PC-9 (cell line): ENCODE measurements at regions not wholly inside any gene's neighbourhood (a gene's known extent, or its start where the extent isn't known, plus 50 kb on each side); places are given as distances from the start of the nearest gene placed in this dataset.

ENCODE experiments used
- BruUV-seq: library from RNA; stranded (reverse); fragments of 400-500 nt; replicated peaks from 2 replicates; lab custom pipeline; 2021; lab: Mats Ljungman, UMichigan
- CTCF ChIA-PET: fragments of 300-600 bp; sonication (Branson Sonifier 250); formaldehyde crosslinking; loops from one replicate; lab custom pipeline; 2022; ENCODE audit warnings: antibody characterized with exemption; lab: Charles Lee
- POLR2A ChIA-PET: fragments of 300-600 bp; sonication (Branson Sonifier 250); formaldehyde crosslinking; loops from one replicate; lab custom pipeline; 2022; ENCODE audit warnings: antibody characterized with exemption; ENCODE audit not compliant: unreplicated experiment; lab: Charles Lee
- DNase-seq, 2 experiments: peaks; one replicate each; pipeline versions ENCODE4 v3.0.0 to v3.0.0-alpha.2; 2015 to 2022; ENCODE audit warnings: mixed read lengths in 1 of 2
- H2AFZ ChIP-seq: fragments of 200-600 bp; sonication (generic); 2 replicates; pipeline ENCODE4 v1.8.1; 2017; ENCODE audit warnings: antibody characterized with exemption
- H3F3A ChIP-seq: fragments of 200-600 bp; sonication (generic); 2 replicates; pipeline ENCODE4 v1.8.1; 2017; ENCODE audit warnings: antibody characterized with exemption, mild to moderate bottlenecking, low read depth; ENCODE audit not compliant: insufficient read depth
- H3K27ac ChIP-seq: fragments of 200-600 bp; sonication (generic); 2 replicates; pipeline ENCODE4 v1.6.1; 2016; ENCODE audit warnings: mixed run types
- H3K27me3 ChIP-seq: fragments of 200-600 bp; sonication (generic); 2 replicates; pipeline ENCODE4 v1.6.1; 2016; ENCODE audit warnings: low read depth, mixed run types; ENCODE audit not compliant: insufficient read depth
- H3K36me3 ChIP-seq: fragments of 200-600 bp; sonication (generic); 2 replicates; pipeline ENCODE4 v1.6.1; 2016; ENCODE audit warnings: low read depth, mixed run types
- H3K4me1 ChIP-seq: fragments of 200-600 bp; sonication (generic); replicated peaks from 2 replicates; pipeline ENCODE4 v1.6.1; 2016; ENCODE audit warnings: mixed run types; ENCODE audit not compliant: insufficient read depth
- H3K4me2 ChIP-seq: fragments of 200-600 bp; sonication (generic); 2 replicates; pipeline ENCODE4 v1.6.1; 2017; ENCODE audit warnings: mixed run types
- H3K4me3 ChIP-seq: fragments of 200-600 bp; sonication (generic); 2 replicates; pipeline ENCODE4 v1.6.1; 2016; ENCODE audit warnings: mixed run types
- H3K79me2 ChIP-seq: fragments of 200-600 bp; sonication (generic); 2 replicates; pipeline ENCODE4 v1.6.1; 2017; ENCODE audit warnings: low read depth, mixed run types
- H3K9me2 ChIP-seq: fragments of 200-600 bp; sonication (generic); 2 replicates; pipeline ENCODE4 v1.8.1; 2017; ENCODE audit warnings: mild to moderate bottlenecking; ENCODE audit not compliant: insufficient read depth
- H3K9me3 ChIP-seq: fragments of 200-600 bp; sonication (generic); 2 replicates; pipeline ENCODE4 v1.8.1; 2016; ENCODE audit warnings: low read depth; ENCODE audit not compliant: insufficient read depth
- H4K20me1 ChIP-seq: fragments of 200-600 bp; sonication (generic); 2 replicates; pipeline ENCODE4 v1.8.1; 2017; ENCODE audit not compliant: insufficient read depth
- EZH2 ChIP-seq: fragments of 200-600 bp; sonication (generic); IDR thresholded peaks from 2 replicates; pipeline ENCODE4 v1.8.0; 2017; ENCODE audit warnings: antibody characterized with exemption, low read depth
- intact Hi-C: fragments of 100-400 bp; cut with micrococcal nuclease; formaldehyde crosslinking; loops from one replicate; pipeline ENCODE4 v1.10.0; 2022; ENCODE audit not compliant: unreplicated experiment
- TF ChIP-seq, protein P1 (sequence below): fragments of 200-600 bp; sonication (generic); conservative IDR thresholded peaks from 2 replicates; pipeline ENCODE4 v1.6.1; 2017; ENCODE audit warnings: mixed run types, antibody characterized with exemption, mild to moderate bottlenecking, moderate library complexity

DNA sequence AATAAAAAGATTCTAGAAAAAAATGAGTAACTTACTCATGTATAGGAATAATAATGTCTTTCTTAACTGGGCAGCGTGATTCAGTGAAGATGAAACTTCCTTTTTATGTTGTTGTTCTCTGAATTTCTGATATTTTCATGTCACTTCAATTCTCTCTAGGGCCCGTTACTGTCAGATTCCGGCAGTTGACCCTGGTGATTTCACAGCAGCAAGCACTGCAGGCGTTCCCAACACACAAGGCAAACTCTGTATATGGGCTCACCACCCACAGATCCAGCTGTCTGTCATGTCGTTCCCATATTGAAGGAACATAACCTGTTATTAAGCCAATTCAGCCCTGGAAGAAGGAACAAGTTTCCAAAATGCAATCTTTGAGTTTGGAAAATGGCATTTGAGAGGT is 288.3 kb upstream of the GALNTL6 start:
- no peaks in the 10 kb centered on the region for H3K27me3 ChIP-seq
- intact Hi-C loops: no loop called here
- BruUV-seq: no TSS peak
- H3K79me2 ChIP-seq: no peaks in the 10 kb centered on the region
- ChIA-PET POLR2A (no interaction called here), CTCF (no interaction called here)
- H3K4me2 ChIP-seq: no peak overlapping the region
- H3K9me2 ChIP-seq: no peaks in the 10 kb centered on the region
- no peak for TF ChIP-seq EZH2
- TF ChIP-seq, protein P1, sequence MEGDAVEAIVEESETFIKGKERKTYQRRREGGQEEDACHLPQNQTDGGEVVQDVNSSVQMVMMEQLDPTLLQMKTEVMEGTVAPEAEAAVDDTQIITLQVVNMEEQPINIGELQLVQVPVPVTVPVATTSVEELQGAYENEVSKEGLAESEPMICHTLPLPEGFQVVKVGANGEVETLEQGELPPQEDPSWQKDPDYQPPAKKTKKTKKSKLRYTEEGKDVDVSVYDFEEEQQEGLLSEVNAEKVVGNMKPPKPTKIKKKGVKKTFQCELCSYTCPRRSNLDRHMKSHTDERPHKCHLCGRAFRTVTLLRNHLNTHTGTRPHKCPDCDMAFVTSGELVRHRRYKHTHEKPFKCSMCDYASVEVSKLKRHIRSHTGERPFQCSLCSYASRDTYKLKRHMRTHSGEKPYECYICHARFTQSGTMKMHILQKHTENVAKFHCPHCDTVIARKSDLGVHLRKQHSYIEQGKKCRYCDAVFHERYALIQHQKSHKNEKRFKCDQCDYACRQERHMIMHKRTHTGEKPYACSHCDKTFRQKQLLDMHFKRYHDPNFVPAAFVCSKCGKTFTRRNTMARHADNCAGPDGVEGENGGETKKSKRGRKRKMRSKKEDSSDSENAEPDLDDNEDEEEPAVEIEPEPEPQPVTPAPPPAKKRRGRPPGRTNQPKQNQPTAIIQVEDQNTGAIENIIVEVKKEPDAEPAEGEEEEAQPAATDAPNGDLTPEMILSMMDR: no peak
- no peak overlapping the region for H3K4me3 ChIP-seq
- 0 out of 2 replicates have a peak overlapping the region, but pooled peaks have one; percentile 43 for H2AFZ ChIP-seq
- H3F3A ChIP-seq: no peaks in the 10 kb centered on the region
- no peaks in the 10 kb centered on the region for H3K9me3 ChIP-seq
- H4K20me1 ChIP-seq: no peaks in the 10 kb centered on the region
- no peaks in the 10 kb centered on the region for H3K36me3 ChIP-seq
- no peaks in the 10 kb centered on the region for H3K4me1 ChIP-seq
- no peak for DNase-seq
- H3K27ac ChIP-seq: no peak overlapping the region

DNA sequence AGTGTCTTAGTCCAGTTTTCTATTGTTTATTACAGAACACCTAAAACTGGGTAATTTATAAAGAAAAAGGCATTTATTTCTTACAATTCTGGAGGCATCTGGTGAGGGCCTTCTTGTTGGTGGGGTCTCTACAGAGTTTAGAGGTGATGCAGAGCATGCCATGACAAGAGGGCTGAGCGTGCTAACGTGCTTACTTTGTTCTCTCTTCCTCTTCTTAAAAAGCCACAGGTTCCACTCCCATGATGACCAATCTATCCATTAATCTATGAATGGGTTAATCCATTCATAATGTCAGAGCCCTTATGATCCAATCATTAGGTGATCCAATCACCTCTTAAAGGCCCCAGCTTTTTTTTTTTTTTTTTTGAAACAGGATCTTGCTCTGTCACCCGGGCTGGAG is 291.5 kb upstream of the GALNTL6 start:
- TF ChIP-seq, protein P1: no peak
- intact Hi-C loops: no loop called here
- H3K27ac ChIP-seq: no peak overlapping the region
- ChIA-PET CTCF (no interaction called here), POLR2A (no interaction called here)
- no peaks in the 10 kb centered on the region for H3F3A ChIP-seq
- no peaks in the 10 kb centered on the region for H4K20me1 ChIP-seq
- no peaks in the 10 kb centered on the region for H3K79me2 ChIP-seq
- BruUV-seq: no TSS peak
- no peaks in the 10 kb centered on the region for H3K9me2 ChIP-seq
- no peaks in the 10 kb centered on the region for H3K36me3 ChIP-seq
- H3K4me1 ChIP-seq: no peaks in the 10 kb centered on the region
- H2AFZ ChIP-seq: no peak overlapping the region
- H3K27me3 ChIP-seq: no peaks in the 10 kb centered on the region
- no peak overlapping the region for H3K4me3 ChIP-seq
- H3K9me3 ChIP-seq: no peaks in the 10 kb centered on the region
- DNase-seq: no peak
- H3K4me2 ChIP-seq: no peak overlapping the region

DNA sequence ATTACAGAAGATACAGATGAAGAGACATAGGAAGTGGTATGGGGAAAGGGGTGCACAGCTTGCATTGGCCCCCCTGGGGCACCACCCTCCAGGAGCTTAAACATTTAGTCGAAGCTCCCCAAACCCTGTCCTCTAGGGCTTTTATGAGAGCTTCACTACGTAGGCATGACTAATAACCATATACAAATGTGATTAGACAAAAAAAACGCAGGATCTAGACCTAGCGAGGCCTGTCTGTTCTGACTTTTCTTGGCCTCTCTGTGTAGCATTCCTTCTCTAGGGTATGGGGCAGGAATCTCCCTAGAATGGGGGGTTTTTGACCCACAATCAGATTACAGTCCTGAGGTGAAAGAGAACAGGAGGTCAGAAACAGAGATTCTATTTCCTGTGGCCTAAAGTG is 293.7 kb upstream of the GALNTL6 start:
- ChIA-PET CTCF (no interaction called here), POLR2A (no interaction called here)
- no peaks in the 10 kb centered on the region for H3K36me3 ChIP-seq
- TF ChIP-seq, protein P1: no peak
- no peak for TF ChIP-seq EZH2
- no peak for DNase-seq
- H3K9me3 ChIP-seq: no peaks in the 10 kb centered on the region
- no peak overlapping the region for H3K27ac ChIP-seq
- no peaks in the 10 kb centered on the region for H4K20me1 ChIP-seq
- H2AFZ ChIP-seq: no peak overlapping the region
- H3K4me2 ChIP-seq: no peak overlapping the region
- H3K79me2 ChIP-seq: no peaks in the 10 kb centered on the region
- intact Hi-C loops: no loop called here
- no peaks in the 10 kb centered on the region for H3K27me3 ChIP-seq
- no peaks in the 10 kb centered on the region; the same call in 1 of the 2 replicates for H3K9me2 ChIP-seq
- no peak overlapping the region for H3K4me3 ChIP-seq
- no peaks in the 10 kb centered on the region for H3F3A ChIP-seq
- no peaks in the 10 kb centered on the region for H3K4me1 ChIP-seq
- no TSS peak for BruUV-seq
